Esophagus mucosa (tissue), 1 donor: ENCODE measurements at regions not wholly inside any gene's neighbourhood (a gene's known extent, or its start where the extent isn't known, plus 50 kb on each side); places are given as distances from the start of the nearest gene placed in this dataset.
A peak's percentile ranks its signal among the peaks of the same experiment; 100 is the strongest.

Experiments
- ATAC-seq: fragments of 200-7000 bp; cut with Tn5 transposase; one replicate; pipeline ENCODE4 v1.9.1; 2020
- donor health status: DM: yes; HTN: yes; CAD: no.

GRCh38 chr3:182732232-182733015 is 60.9 kb upstream of the ATP11B start:
- no peak for ATAC-seq

- ATAC-seq = no peak
Measured at GRCh38 chr3:182735672-182736071, 57.6 kb upstream of the ATP11B start.

DNA sequence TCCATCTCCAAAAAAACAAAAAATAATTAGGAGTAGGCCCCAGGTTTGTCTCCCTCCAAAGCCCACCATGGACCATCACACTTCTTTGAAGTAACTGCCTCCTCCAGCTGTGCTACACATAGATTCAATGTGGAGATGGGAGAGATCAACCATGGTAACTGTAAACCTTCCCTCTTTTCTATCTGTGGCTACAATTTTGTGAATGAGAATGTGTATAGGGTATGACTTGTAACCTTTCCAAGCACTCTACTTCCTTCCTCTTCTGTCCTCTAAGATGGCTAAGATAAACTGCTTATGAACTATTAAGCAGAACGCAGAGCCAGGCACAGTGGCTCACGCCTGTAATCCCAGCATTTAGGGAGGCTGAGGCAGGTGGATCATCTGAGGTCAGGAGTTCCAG is 55.5 kb upstream of the ATP11B start:
- ATAC-seq = no peak

- peak; percentile 93 for ATAC-seq
Measured at GRCh38 chr3:182738583-182739411, 54.5 kb upstream of the ATP11B start.

DNA sequence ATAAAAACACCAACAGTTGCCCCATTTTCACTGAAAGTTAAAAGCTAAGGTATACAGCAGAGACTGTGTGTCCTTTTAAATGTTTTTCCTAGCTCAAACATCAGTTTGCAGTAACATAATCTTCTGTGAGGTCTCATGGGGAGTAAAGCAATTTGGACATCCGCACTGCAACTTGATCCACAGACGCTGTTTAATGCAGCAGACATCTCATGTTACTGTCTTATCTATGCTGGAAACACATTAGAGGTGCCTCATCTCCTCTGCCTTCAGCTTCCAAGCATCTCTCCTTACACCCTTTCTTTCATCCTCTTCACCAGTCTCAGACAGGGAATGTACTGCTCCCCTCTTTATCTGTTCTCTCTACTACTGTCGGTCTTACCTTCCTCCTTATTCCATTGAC is 53.7 kb upstream of the ATP11B start:
- no peak for ATAC-seq

- peak; percentile 93 for ATAC-seq
Measured at GRCh38 chr3:182740710-182741109, 52.6 kb upstream of the ATP11B start.

DNA sequence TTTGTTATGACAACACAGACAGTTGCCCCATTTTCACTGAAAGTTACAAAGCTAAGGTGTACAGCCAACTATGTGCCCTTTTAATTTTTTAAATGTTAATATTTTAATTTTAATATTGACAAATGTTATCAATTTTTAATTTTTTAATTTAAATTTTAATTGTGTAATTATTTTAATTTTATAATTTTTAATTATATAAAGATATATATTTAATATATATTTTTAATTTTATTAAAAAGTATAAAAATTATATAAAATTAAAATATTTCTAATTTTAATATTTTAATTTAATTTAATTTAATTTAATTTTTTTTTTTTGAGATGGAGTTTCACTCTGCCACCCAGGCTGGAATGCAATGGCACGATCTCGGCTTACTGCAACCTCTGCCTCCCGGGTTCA is 52.1 kb upstream of the ATP11B start:
- no peak for ATAC-seq
